GM18858 (cell line): ENCODE measurements at regions not wholly inside any gene's neighbourhood (a gene's known extent, or its start where the extent isn't known, plus 50 kb on each side); places are given as distances from the start of the nearest gene placed in this dataset.
"Not testable (repeated sequence)": the region's sequence is repeated elsewhere in the genome, so short reads cannot be mapped to it uniquely, and the experiment has no call there.

Experiments used
- ATAC-seq: cut with Tn5 transposase; IDR thresholded peaks from one replicate; pipeline ENCODE4 v1.9.1; 2021; ENCODE audit not compliant: unreplicated experiment

GRCh38 chr10:57049096-57049495 is 688.0 kb upstream of the ZWINT start:
- no peak for ATAC-seq

- ATAC-seq = no peak
These were observed 677.5 kb upstream of the ZWINT start for GRCh38 chr10:57038531-57038930.

- no peak for ATAC-seq
These were observed 674.3 kb upstream of the ZWINT start for GRCh38 chr10:57035310-57035709.

GRCh38 chr10:57032301-57032700 is 671.2 kb upstream of the ZWINT start:
- not testable (repeated sequence) for ATAC-seq

- no peak for ATAC-seq
These were observed 670.3 kb upstream of the ZWINT start for GRCh38 chr10:57031346-57031745.

GRCh38 chr10:57026307-57026706 is 665.2 kb upstream of the ZWINT start:
- no peak for ATAC-seq

GRCh38 chr10:57023626-57024025 is 662.6 kb upstream of the ZWINT start:
- no peak for ATAC-seq

- no peak for ATAC-seq
These were observed 657.4 kb upstream of the ZWINT start for GRCh38 chr10:57018452-57018851.

- ATAC-seq = no peak
These were observed 656.4 kb upstream of the ZWINT start for GRCh38 chr10:57017356-57018037.

GRCh38 chr10:57015595-57016318 is 654.7 kb upstream of the ZWINT start:
- ATAC-seq = no peak

GRCh38 chr10:57015187-57015586 is 654.1 kb upstream of the ZWINT start:
- no peak for ATAC-seq

- no peak for ATAC-seq
These were observed 653.7 kb upstream of the ZWINT start for GRCh38 chr10:57014758-57015157.

- no peak for ATAC-seq
These were observed 647.1 kb upstream of the ZWINT start for GRCh38 chr10:57008189-57008588.

GRCh38 chr10:56991591-56992069 is 630.6 kb upstream of the ZWINT start:
- ATAC-seq = no peak

- ATAC-seq = no peak
These were observed 614.5 kb upstream of the ZWINT start for GRCh38 chr10:56975513-56975912.

- no peak for ATAC-seq
These were observed 612.7 kb upstream of the ZWINT start for GRCh38 chr10:56973766-56974165.

GRCh38 chr10:56943221-56943755 is 582.2 kb upstream of the ZWINT start:
- ATAC-seq = no peak

GRCh38 chr10:56934515-56934914 is 573.5 kb upstream of the ZWINT start:
- ATAC-seq = no peak

GRCh38 chr10:56928714-56929113 is 567.7 kb upstream of the ZWINT start:
- no peak for ATAC-seq

GRCh38 chr10:56927701-56928100 is 566.6 kb upstream of the ZWINT start:
- ATAC-seq = no peak

GRCh38 chr10:56920601-56921261 is 559.7 kb upstream of the ZWINT start:
- ATAC-seq = no peak

- ATAC-seq = no peak
These were observed 551.0 kb upstream of the ZWINT start for GRCh38 chr10:56912043-56912442.
